ENCODE measurements at regions not wholly inside any gene's neighbourhood (a gene's known extent, or its start where the extent isn't known, plus 50 kb on each side); places are given as distances from the start of the nearest gene placed in this dataset.
A peak's percentile ranks its signal among the peaks of the same experiment; 100 is the strongest.
"Not testable (repeated sequence)": the region's sequence is repeated elsewhere in the genome, so short reads cannot be mapped to it uniquely, and the experiment has no call there.

DNA sequence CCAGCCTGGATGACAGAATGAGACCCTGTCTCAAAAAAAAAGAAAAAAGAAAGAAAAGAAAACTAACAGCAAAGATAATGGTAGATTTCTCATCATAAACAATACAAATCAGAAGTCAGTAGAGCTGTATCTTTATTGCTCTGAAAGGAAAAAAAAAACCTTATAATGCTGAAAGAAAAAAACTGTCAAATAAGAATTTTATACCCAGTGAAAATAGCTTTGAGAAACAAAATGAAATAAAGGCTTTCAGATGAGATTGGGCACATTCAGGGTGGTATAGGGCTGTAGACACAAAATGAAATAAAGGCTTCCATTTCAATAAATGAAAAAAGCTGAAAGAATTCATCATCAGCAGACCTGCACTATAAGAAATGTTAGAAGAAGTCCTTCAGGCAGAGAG lies 105.0 kb upstream of the FOXN3 start:
- no peak for DNase-seq

DNA sequence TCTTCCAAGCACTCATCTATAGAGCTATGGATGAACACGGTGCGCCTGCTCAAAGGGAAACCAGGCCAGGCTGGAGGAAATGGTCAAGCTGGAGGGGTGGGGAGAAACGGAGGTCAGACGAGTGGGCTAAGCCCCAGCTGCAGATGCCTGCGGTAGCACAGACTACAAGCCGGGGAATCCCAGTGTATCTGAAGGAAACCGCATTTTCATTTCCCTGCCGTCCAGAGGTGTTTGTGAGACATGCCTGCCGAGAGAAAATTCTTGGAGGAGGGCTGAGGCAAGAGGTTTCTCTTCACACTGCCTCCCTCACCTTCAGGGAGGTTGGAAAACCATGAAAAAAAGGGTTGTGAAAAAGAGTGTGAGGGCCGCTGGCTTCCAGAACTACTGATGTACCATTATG lies 102.0 kb upstream of the FOXN3 start:
- no peak for DNase-seq

DNA sequence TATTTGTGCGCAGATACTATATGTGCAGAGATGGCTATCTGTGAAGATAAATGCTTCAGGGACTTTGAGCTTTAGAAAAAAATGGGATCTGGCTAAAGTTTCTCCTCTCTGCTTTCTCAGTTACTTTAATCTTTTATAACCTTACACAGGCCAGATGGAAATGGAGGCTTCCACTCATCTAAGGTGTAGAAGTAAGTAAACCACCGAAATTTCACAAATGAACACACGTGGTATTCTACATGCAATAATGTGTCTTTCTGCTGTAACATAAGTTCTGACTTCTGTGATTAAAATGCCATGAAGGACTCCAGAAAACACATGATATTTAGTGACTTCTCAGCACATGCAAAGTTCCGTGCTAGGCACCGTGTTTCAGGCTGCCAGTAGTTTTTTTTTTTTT lies 99.1 kb upstream of the FOXN3 start:
- DNase-seq, result no peak

DNA sequence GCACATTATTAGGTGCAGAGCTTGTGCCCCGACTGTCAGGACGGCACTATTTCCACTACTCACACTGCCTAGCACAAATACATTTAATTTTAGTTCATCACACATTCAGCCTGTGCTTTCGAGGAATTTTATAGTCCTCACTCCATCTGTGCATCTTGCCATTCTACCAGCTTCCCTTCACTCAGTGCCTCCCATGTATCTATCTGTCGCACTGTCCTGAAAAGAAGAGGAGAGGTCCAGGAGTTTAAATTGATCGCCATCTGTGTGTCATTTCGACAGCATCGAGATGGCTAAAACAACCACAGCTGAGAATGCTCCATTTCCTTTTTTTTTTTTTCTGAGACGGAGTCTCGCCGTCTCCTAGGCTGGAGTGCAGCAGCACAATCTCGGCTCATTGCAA lies 97.6 kb upstream of the FOXN3 start:
- no peak for DNase-seq

DNA sequence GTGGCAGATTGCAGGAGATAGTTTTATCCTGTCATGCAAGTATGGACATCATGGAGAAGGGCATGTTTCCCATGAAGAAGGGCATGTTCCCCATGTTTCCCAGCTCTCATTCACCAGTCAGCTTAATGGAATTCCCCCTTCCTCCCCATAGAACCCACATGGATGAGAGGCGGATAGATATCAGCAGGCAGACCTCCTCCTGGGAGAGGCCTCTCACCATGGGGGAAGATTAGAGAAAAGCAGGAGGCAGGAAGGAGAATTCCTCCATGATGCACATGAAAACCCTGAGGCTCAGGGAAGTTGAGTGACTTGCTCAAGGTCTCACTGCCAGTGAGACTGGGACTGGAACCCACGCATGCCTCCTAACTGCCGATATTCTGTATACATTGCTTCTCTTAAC lies 92.9 kb upstream of the FOXN3 start:
- no peak for DNase-seq

DNA sequence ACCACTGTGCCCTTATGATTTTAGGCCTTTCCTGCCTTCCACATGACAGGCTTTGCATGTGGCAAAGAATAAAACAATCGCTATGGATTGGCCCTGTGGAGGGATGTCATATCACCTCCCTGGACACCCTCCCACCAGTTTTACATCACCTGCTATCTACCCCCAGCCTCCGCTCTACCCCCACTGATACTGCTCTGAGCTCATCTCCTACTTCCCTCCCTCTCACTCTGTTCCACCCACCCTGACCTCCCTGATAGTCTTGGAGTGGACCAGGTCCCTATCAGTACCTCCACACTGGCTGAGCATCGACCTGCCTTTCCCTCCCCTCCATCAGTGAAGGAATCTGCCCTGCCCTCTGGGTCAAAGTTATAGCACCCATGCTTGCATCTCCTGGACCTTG lies 91.8 kb upstream of the FOXN3 start:
- no peak for DNase-seq

DNA sequence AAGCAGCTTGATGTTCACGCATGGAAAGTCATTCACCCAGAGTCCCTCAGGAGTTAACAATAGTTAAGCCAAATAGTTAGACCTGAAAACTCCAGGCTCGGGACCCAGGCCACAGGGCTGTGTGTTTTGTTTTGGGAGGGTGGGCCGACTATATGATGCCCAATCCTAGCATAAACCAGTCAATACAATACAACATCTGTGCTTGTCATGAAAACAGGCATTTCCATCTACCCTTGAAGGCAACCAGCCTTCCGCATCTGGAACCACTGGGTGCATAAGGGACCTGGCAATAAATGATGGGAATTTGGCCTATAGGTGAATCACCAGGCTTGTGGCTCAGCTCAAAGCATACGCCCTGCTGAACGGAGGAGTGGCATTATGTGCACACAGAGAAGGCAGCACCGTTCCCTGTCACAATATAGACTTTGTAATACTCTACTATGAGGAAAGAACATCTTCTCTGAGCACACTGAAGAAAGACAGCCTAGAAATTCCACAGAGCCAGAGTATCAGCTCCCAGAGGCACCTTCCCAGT lies 91.0 kb upstream of the FOXN3 start:
- DNase-seq, result no peak

DNA sequence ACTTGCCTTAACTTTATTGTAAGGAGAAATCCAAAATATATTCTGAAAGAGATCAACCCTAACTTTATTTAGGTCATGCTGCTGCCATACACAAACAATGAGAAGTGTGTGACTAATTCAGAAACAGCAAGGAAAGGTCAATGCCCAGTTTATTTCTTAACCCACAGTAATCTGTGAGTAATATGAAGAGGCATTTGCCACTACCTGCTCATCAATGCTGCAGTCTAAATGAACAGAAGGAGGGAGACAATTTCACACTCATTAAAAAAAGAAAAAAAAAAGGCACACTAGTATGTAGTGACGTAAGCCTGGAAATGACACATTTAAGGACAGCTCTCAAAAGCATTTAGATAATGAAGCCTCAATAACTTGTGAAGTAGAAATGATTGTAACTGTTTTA lies 90.5 kb upstream of the FOXN3 start:
- DNase-seq, result no peak

DNA sequence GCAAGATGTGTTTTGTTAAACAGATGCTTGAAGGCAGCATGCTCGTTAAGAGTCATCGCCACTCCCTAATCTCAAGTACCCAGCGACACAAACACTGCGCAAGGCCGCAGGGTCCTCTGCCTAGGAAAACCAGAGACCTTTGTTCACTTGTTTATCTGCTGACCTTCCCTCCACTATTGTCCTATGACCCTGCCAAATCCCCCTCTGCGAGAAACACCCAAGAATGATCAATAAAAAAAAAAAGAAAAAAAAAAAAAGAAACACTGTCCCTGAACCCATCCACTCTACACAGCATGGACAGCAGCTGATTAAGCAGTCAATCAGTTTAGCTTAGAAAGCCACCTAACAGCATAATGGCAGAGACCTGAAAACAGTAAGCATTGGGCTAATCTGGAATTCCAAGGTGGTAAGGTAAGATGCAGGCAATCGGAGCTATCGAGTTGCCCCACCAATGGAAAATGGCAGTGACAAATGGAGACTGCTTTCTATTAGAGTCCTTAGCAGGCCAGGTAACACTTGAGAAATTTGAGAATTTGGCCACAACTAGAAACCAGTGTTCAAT lies 89.9 kb upstream of the FOXN3 start:
- not testable (repeated sequence) for DNase-seq

DNA sequence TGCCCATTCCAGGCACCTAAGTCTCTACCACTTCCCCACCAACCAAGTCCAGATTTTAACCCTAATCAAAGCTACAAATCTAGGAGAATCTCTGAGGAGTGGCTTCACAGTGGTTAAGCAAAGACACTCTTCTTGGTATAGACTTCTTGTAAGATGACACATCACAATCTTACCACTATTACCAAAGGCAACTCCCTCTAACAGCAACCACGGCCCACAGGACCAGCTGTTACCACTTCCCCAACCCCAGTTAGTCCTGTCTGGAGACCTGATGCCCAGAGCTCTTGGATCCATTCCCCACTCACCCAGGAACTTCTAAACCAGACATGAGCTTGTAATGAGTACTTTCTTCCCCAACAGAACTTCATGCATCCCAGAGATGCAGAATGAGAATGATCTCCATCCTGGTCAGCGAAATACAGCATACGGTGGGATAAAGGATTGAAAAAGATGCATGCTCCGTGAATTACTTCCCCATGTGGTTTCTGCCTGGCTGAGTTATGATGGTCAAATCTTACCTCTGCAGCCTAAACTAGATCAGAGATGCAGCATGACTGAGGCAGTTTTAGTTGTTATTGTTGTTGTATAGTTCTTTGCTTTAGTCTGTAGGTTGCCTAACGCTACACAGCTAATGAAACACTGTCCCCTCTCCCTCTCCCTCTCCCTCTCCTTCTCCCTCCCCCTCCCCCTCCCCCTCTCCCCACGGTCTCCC lies 87.7 kb upstream of the FOXN3 start:
- no peak for DNase-seq

DNA sequence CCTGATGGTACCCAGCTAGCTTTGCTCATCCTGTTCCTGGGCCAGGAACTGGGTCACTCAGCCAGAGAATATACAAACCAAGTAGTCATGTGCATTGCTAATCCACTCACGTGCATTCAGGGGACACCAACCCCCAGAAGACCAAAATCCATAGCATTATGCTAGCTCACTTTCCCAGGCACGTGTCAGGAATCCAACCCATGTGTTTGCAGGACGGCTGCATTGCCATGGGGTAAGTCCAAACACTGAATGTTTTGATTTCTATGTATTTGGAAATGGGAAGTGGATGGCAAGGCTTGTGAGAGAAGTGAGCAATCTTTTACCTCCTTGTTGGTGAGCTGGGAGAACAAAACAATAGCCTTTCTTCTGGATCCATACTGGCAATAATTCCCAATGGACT lies 87.1 kb upstream of the FOXN3 start:
- DNase-seq, result no peak

DNA sequence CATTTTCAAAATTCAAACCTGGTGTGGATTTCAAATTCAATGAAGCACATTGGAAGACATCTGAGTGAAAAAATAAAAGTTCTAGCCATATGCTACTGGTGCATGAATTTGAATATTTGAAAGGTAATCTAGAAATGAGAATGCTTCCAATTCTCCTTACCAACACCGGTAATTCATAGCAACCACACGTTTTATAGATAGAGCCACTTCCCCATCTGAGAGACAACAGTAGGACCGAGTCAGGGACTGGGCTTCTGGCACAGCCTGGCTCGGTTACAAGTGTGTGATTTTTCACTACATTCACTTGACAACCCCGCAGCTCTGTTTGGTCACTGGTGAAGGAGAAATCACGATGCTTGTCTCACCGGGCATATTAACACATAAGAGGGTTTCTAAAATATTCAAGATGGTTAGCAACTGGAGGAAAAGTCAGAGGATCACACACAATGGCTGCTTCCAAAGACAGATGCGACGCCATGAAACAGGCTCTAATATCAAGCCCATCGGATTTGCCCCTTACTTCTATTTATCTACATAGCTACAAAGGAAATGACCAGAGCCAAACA lies 86.5 kb upstream of the FOXN3 start:
- no peak for DNase-seq

DNA sequence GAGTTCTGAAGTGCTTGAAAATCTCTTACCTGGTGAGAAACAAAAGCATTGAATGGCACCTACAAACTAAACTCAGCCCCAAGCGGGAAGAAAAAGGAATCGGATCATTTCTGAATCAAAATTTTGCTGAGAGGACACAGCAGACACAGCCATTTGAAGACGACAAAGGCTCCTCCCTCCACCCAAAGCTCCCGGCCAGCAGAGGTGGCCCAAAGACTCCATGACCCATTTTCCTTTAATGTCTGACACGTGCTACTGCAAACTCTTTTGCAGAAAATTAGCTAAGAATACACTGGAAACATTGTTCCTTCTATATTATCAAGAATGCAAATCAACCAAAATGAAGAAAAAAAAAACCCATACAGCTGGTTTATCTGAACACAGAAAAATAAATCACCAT lies 85.9 kb upstream of the FOXN3 start:
- no peak for DNase-seq

DNA sequence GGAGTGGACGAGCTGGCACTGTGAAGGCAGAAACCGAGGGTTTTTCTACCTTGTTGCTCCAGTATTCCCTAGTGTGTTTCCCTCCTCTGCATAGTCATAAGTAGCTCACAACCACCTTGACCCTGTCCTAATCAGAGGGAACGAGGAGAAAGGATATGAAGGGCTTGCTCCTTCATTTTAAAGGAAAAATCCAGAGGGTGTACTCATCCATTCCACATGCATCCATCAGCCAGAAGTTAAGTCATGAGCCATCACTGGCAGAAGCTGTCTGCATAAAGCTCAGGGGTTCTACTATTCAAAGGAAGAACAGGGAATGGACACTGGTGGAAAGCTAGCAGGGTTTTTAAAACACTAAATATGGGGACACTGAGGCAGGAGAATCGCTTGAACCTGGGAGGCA lies 84.3 kb upstream of the FOXN3 start:
- no peak for DNase-seq

DNA sequence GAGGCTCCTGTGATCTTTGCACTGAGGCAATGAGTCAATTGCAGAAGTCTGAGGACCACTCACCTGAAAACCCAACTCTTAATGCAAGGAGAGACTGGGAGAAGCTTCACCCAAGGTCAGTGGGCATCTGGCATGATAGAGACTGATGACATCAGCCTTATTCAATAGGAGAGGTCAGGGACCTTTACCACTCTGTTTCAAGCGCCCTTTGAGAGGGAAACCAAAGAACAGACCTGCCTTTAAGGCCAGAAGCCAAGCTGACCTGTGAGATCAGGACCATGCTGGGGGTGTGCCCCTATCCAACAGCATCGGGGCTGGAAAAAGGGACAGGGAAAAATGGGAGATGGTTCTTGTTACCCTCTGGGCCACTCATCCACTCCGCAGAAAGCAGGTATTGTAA lies 83.3 kb upstream of the FOXN3 start:
- no peak for DNase-seq

DNA sequence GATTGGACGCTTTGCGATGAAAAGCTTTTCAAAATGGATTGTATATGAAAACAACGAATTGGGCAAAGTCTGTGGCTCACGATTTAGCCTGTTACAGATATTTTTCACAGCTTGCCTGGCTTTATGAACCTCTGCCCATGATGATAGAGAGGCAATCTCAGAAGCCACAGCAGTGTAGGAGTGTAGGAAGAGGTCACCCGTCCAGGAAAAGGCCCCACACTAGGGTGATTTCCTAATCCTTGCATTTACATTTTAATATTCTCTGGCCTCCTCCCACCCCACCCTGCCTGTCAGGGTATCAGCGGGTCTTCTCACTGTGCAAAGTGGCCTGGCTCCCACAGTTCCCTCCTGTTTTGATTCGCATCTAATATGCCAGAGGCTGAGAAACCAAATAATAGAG lies 81.8 kb upstream of the FOXN3 start:
- DNase-seq, result no peak

DNA sequence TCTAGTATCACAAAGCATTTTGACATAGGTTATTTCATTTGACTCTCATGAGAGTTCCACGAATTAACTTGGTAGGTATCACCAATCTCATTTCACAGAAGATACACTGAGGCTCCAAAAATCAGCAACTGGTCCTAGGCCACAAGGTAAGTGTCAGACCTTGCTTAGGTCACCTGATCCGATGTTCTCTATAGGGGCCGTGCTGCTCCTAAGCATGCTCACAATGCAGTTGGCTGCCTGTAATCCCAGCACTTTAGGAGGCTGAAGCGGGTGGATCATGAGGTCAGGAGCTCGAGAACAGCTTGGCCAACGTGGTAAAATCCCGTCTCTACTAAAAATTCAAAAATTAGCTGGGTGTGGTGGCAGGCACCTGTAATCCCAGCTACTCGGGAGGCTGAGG lies 78.7 kb upstream of the FOXN3 start:
- DNase-seq, result no peak

DNA sequence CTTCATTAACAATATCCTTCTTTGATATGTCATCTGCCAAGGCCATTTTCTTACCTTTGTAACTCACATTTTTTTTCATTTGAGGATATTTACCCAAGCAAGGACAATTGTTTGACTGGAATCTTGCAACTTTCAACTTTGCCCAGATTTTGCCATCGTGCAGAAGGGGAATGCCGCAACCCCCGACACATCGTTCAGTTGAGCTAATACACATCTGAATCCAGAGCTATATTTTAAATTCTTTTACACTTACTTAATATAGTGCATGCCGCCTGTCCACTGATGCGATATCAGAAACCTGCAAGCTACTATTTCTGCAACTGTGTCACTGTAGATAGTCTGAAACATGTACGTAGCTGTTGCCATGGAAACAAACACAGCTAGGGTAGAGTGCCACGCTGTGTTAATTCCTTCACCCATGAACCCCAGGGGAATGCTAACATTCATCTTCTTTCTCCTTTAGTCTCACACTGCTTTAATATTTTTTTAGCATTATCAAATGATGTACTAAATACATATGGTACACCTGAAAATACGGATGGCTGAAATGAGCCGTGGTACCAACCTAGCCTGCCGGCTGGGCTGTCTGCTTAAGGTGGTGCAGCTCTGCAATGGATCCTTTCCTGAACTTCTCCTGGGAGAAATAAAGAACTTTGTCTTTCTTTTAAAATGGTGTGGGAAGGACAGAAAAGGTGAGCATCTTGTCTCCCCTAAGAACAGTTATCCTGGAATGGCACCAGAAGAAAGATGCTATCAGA lies 77.0 kb upstream of the FOXN3 start:
- no peak for DNase-seq

DNA sequence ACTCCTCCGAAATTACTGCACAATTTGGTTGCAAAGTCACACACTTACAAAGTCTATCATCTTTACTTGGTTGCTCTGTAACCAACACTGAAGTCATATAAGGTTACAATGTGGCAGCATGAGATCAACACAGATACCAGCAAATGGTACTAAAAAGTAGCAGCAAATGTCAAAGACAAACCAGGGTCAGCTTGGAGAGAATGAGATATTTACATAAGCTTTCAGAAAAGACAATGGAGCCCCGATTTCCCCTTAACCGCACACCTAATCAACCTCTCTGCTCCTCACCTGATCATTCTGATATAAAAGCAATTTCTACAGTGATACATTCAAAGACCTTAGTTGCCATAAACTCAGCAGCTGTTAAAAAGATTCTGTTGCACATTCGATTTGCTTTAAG lies 76.4 kb upstream of the FOXN3 start:
- DNase-seq, result no peak

DNA sequence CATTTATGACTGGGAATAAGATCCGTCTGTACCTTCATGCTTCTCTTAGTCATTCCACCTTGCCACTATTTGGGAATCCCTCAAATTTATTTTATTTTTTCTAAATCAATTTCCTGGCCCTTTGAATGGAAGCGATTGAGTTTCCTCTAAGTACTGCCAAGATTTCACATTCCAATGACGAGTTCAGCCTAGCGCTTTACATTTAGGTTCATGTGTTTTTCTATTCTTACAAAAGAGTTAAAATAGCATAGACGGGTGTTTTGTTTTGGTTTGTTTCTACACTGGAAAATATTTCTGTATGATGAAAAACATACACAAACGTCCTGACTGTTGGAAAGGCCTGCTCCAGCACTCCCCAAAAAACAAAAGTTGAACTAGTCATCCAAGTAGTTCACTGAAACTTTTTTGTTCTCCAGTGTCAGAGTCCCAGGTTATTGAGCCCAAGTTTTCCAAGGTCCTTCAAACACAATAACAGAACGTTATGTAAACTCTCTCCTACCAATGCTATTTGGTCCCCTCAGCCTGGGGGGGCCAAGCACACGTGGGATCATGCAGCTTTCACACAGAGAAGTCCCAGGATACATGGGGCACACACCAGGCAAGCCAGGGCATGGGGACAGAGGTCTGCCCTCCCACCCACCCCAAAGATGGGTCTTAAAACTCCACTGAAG lies 74.8 kb upstream of the FOXN3 start:
- DNase-seq, result peak; percentile 67

DNA sequence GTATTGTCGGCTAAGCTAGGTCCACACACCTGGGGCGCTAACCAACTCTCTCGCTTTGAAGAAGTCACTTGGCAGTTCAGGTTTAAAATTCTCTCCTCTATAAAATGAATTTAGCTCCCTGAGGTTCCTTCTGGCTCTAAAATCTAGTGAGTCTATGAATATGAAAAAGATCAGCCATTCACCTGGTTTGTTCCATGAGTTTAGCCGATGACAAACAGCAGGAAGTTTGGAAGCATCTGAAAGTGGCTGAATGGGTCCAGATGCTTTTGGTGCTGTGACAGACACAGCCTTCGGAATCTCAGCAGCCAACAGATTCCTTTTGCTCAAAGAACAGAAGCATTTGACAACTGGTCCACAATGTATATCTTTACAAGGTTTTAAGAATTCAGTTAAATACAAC lies 73.4 kb upstream of the FOXN3 start:
- peak; percentile 34 for DNase-seq

DNA sequence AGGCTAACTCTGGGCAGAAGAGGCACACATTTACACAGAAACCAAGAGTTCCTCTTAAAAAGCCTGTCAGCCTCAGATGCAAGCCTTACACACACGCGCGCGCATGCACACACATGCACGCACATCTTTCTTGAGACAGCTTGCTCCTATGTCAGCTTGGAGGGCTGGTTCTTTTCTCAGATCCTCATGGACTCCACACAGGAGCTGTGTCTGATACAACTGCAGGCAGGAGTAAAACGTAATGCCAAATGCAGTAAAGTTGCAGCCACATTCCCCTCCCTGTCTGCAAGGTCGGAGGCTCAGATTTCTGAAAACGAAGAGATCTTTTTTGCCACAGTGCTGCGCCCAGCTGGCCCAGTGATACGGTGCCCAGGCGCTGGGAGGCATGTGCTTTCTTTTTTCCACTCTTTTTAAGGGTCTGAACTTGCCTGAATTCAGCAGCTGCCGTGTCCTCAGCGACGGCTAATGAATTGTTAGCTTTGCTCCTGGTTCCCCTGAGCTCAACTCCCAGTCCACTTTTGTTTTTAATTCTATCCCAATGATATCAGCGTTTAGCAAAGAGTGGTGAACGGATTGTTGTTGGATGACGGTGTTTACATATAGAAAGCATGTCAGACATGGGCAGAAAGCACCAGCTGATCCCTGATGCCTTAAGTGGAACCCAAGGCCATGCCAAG lies 72.9 kb upstream of the FOXN3 start:
- DNase-seq, result peak; percentile 70
